ENCODE measurements at regions not wholly inside any gene's neighbourhood (a gene's known extent, or its start where the extent isn't known, plus 50 kb on each side); places are given as distances from the start of the nearest gene placed in this dataset.

GRCh38 chr7:81583882-81584533, 185.8 kb downstream of the HGF start:
- DNase-seq (ENCODE audit: low read depth in 1 of 2, low spot score in 1 of 2) (no peak), FAIRE-seq (peak; percentile 51), ATAC-seq (no peak)
- no peak for TF ChIP-seq MAZ (IDR thresholded peaks at IDR 0.05; ENCODE audit: borderline replicate concordance, low read depth, low read length)
- TF ChIP-seq CEBPB (IDR thresholded peaks at IDR 0.05): peak in 1 of 2 experiments; percentile 27; a peak in 1 of 4 replicates
- Histone ChIP-seq H3K4me3 (no peak overlapping the region), H3K27ac (no peak overlapping the region), H3K9me3 (no peaks in the 10 kb centered on the region), H3K4me1 (no peaks in the 10 kb centered on the region), H3K4me2 (no peak overlapping the region)
- ChIA-PET CTCF (interaction anchor here (0.5 to 1.2 kb wide), 2 partner anchors 59 to 83 kb away, joined by 3 to 4 read pairs; no protein-coding TSS in a partner anchor), POLR2A (no interaction called here)
- 58% methylated on average over 2 of the region's 2 CpGs for WGBS (ENCODE audit: missing lambda C conversion rate)

DNA sequence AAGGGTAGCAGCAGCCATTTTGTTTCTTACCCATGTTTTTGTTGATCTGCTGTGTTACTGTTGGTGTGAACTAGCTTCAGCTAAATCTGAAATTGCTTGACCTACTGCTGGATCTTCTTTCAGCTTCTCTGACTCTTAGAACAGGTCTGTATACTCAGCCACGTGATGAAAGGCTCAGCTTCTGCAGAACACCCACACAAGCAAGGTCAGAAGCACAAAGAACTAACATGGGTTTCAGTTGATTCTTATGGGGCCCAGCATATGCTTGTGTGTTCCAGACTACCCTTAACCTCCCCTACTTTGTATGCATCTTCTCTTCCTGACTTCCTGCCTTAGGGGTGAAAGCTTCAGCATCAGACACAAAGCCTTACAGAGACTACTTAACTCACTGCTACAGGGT, 186.8 kb downstream of the HGF start:
- no peak overlapping the region for H3K4me2 ChIP-seq
- ChIA-PET CTCF (interaction anchor here (1.2 kb wide), 1 partner anchor 82 kb away, joined by 4 read pairs; no protein-coding TSS in a partner anchor), POLR2A (no interaction called here)
- no peak overlapping the region for H3K27ac ChIP-seq
- FAIRE-seq (no peak), DNase-seq (ENCODE audit: low read depth in 1 of 2, low spot score in 1 of 2) (no peak), ATAC-seq (no peak)
- TF ChIP-seq NR3C1 (IDR thresholded peaks at IDR 0.05) (no peak), HDAC2 (IDR thresholded peaks at IDR 0.05) (no peak), MAX (IDR thresholded peaks at IDR 0.05) (no peak), SREBF2 (IDR thresholded peaks at IDR 0.05) (no peak), FOSL2 (IDR thresholded peaks at IDR 0.05) (no peak), FOSL2 (CRISPR knock-in tag; IDR thresholded peaks at IDR 0.05) (no peak), EHF (CRISPR knock-in tag; IDR thresholded peaks at IDR 0.05) (no peak)
- TF ChIP-seq, protein P1, sequence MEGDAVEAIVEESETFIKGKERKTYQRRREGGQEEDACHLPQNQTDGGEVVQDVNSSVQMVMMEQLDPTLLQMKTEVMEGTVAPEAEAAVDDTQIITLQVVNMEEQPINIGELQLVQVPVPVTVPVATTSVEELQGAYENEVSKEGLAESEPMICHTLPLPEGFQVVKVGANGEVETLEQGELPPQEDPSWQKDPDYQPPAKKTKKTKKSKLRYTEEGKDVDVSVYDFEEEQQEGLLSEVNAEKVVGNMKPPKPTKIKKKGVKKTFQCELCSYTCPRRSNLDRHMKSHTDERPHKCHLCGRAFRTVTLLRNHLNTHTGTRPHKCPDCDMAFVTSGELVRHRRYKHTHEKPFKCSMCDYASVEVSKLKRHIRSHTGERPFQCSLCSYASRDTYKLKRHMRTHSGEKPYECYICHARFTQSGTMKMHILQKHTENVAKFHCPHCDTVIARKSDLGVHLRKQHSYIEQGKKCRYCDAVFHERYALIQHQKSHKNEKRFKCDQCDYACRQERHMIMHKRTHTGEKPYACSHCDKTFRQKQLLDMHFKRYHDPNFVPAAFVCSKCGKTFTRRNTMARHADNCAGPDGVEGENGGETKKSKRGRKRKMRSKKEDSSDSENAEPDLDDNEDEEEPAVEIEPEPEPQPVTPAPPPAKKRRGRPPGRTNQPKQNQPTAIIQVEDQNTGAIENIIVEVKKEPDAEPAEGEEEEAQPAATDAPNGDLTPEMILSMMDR (IDR thresholded peaks at IDR 0.05): no peak
- no peaks in the 10 kb centered on the region for H3K9me3 ChIP-seq
- H3K4me3 ChIP-seq: no peak overlapping the region
- 67% methylated on average over 1 of the region's 1 CpG for WGBS (ENCODE audit: missing lambda C conversion rate)
- H3K4me1 ChIP-seq: no peaks in the 10 kb centered on the region

DNA sequence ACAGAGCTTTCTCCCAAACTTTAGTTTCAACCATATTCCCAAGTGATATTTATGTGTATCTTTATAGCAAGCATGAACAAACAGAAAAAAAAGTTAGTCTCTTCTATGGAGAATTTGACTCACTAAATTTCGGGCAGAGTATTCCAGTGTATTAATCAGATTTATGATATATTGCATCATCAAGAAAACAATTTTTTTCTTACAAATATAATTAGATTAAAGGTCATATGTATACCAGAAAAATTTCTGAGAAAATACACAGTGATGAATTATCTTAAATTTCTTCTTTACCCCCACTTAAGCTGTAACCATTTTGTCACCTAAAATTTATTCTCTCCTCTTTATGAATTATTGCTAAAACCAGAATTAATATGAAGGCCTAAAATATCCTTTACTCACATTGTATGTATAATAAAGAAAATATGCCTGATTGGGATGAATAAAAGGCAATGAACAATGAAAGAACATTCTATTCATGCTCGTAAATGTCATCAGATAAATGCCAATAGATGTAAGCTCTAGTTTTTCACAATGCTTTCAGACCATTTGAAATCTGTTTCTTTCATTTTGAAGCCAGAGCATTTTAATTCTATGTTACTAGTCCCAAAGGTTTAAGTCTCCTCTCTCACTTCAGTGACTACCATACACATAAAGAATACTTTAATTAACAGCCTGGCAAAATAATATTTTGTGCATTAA, 192.1 kb downstream of the HGF start:
- H3K4me3 ChIP-seq: no peak overlapping the region
- WGBS (ENCODE audit: missing lambda C conversion rate): 71% methylated on average over 2 of the region's 2 CpGs
- CTCF ChIA-PET: interaction anchor here (1.2 to 1.5 kb wide), 2 partner anchors 14 to 24 kb away, joined by 3 to 4 read pairs; no protein-coding TSS in a partner anchor
- FAIRE-seq (no peak), DNase-seq (ENCODE audit: low read depth in 1 of 2, low spot score in 1 of 2) (no peak), ATAC-seq (no peak)
- H3K4me2 ChIP-seq: no peak overlapping the region
- TF ChIP-seq ESRRA (IDR thresholded peaks at IDR 0.05; ENCODE audit: borderline replicate concordance, low read length) (no peak), HOXB5 (CRISPR knock-in tag; IDR thresholded peaks at IDR 0.05) (no peak), FOSL2 (IDR thresholded peaks at IDR 0.05) (no peak), FOSL2 (CRISPR knock-in tag; IDR thresholded peaks at IDR 0.05) (no peak), ZC3H11A (IDR thresholded peaks at IDR 0.05) (no peak), GATA3 (IDR thresholded peaks at IDR 0.05; ENCODE audit: borderline replicate concordance) (no peak), ATOH8 (CRISPR knock-in tag; IDR thresholded peaks at IDR 0.05; ENCODE audit: low read depth) (no peak), TFCP2L1 (CRISPR knock-in tag; IDR thresholded peaks at IDR 0.05) (no peak), CHD2 (IDR thresholded peaks at IDR 0.05; ENCODE audit: low read length, partially characterized antibody) (no peak), RAD21 (conservative IDR thresholded peaks at IDR 0.05 in 1 of 2, IDR thresholded peaks at IDR 0.05 in 1 of 2) (no peak), CHD4 (IDR thresholded peaks at IDR 0.05; ENCODE audit: borderline replicate concordance) (no peak), HOXA7 (CRISPR knock-in tag; IDR thresholded peaks at IDR 0.05) (no peak), MYC (IDR thresholded peaks at IDR 0.05; ENCODE audit: borderline replicate concordance, low read length) (no peak)
- TF ChIP-seq, protein P1 (IDR thresholded peaks at IDR 0.05): no peak
- TF ChIP-seq, protein P2, sequence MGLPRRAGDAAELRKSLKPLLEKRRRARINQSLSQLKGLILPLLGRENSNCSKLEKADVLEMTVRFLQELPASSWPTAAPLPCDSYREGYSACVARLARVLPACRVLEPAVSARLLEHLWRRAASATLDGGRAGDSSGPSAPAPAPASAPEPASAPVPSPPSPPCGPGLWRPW (IDR thresholded peaks at IDR 0.05): no peak
- H3K27ac ChIP-seq: no peak overlapping the region
- H3K9me3 ChIP-seq: no peaks in the 10 kb centered on the region
- no peaks in the 10 kb centered on the region for H3K4me1 ChIP-seq
- POLR2A ChIA-PET: no interaction called here
